H1 (cell line): ENCODE measurements at regions not wholly inside any gene's neighbourhood (a gene's known extent, or its start where the extent isn't known, plus 50 kb on each side); places are given as distances from the start of the nearest gene placed in this dataset.

Source experiments
- CTCF ChIA-PET: fragments of 300-600 bp; sonication (Branson Sonifier 250); formaldehyde crosslinking; loops from one replicate; lab custom pipeline; 2021; ENCODE audit not compliant: partially characterized antibody; lab: Charles Lee
- POLR2A ChIA-PET: fragments of 300-600 bp; sonication (Branson Sonifier 250); formaldehyde crosslinking; loops from one replicate; lab custom pipeline; 2021; ENCODE audit warnings: inconsistent platforms; ENCODE audit not compliant: partially characterized antibody; lab: Charles Lee
- DNase-seq, 2 experiments: peaks; one replicate each; pipeline versions ENCODE4 v3.0.0 to v3.0.0-alpha.2; 2010 to 2022; ENCODE audit warnings: low spot score in 2 of 2, low read depth in 1 of 2, mixed read lengths in 1 of 2
- FAIRE-seq: peaks from 2 replicates; lab custom pipeline; 2011; peaks lifted over from hg19 to GRCh38; lab: Jason Lieb, UNC
- H2AFZ ChIP-seq: 2 replicates; pipeline ENCODE4 v1.8.1; 2012; ENCODE audit warnings: low read length, inconsistent platforms
- H2AK5ac ChIP-seq: 2 replicates; pipeline ENCODE4 v1.6.1; 2013; ENCODE audit warnings: low read depth, low read length
- H2BK120ac ChIP-seq: replicated peaks from 2 replicates; pipeline ENCODE3; 2013; ENCODE audit warnings: low read depth, low read length, inconsistent platforms
- H2BK12ac ChIP-seq: 2 replicates; pipeline ENCODE4 v1.6.1; 2013; ENCODE audit warnings: low read depth, low read length
- H2BK15ac ChIP-seq: 2 replicates; pipeline ENCODE4 v1.6.1; 2013; ENCODE audit warnings: low read length
- H2BK20ac ChIP-seq: 2 replicates; pipeline ENCODE4 v1.6.1; 2013; ENCODE audit warnings: low read length
- H2BK5ac ChIP-seq: 2 replicates; pipeline ENCODE4 v1.6.1; 2013; ENCODE audit warnings: low read depth, low read length
- H3K14ac ChIP-seq: 2 replicates; pipeline ENCODE4 v1.6.1; 2013; ENCODE audit warnings: inconsistent platforms; ENCODE audit not compliant: insufficient read length
- H3K18ac ChIP-seq: 2 replicates; pipeline ENCODE4 v1.6.1; 2013; ENCODE audit warnings: low read length; ENCODE audit errors: extremely low read depth
- H3K23ac ChIP-seq: 2 replicates; pipeline ENCODE4 v1.6.1; 2013; ENCODE audit warnings: inconsistent platforms; ENCODE audit not compliant: insufficient read length
- H3K23me2 ChIP-seq: 2 replicates; pipeline ENCODE4 v1.6.1; 2013; ENCODE audit warnings: low read depth, low read length
- H3K27ac ChIP-seq: 2 replicates; pipeline ENCODE4 v1.6.1; 2011; ENCODE audit warnings: low read depth, low read length, inconsistent platforms
- H3K27me3 ChIP-seq, 4 experiments: replicated peaks in 1 of 4; 1 replicate in 1 of 4; 2 replicates in 3 of 4; pipeline versions ENCODE4 v1.6.1 to v1.8.1; 2011 to 2013; ENCODE audit warnings: low read length in 3 of 4, mild to moderate bottlenecking in 3 of 4, inconsistent platforms in 2 of 4, mixed read lengths in 2 of 4, moderate library complexity in 1 of 4; ENCODE audit not compliant: control insufficient read depth in 3 of 4, insufficient read depth in 3 of 4; ENCODE audit errors: extremely low read depth in 1 of 4
- H3K36me3 ChIP-seq, 4 experiments: 2 replicates each; pipeline versions ENCODE4 v1.6.1 to v1.8.1; 2011 to 2013; ENCODE audit warnings: mild to moderate bottlenecking in 4 of 4, low read length in 3 of 4, moderate library complexity in 2 of 4, control low read depth in 1 of 4, inconsistent platforms in 1 of 4; ENCODE audit not compliant: insufficient read depth in 4 of 4, control insufficient read depth in 2 of 4
- H3K4ac ChIP-seq: replicated peaks from 2 replicates; pipeline ENCODE3; 2013; ENCODE audit warnings: low read length, low read depth, mixed read lengths, inconsistent platforms; ENCODE audit not compliant: insufficient read length
- H3K4me1 ChIP-seq, 4 experiments: replicated peaks in 1 of 4; 1 replicate in 1 of 4; 2 replicates in 3 of 4; pipeline versions ENCODE4 v1.6.1 to v1.8.1; 2011 to 2013; ENCODE audit warnings: low read length in 3 of 4, inconsistent platforms in 2 of 4, mixed read lengths in 1 of 4; ENCODE audit not compliant: insufficient read depth in 4 of 4, control insufficient read depth in 3 of 4
- H3K4me2 ChIP-seq, 2 experiments: 2 replicates each; pipeline versions ENCODE4 v1.6.1 to v1.8.1; 2011 to 2013; ENCODE audit warnings: low read depth in 2 of 2, low read length in 2 of 2, control low read depth in 1 of 2, inconsistent platforms in 1 of 2, mild to moderate bottlenecking in 1 of 2; ENCODE audit not compliant: insufficient read depth in 1 of 2
- H3K4me3 ChIP-seq, 4 experiments: fragments of 200-600, 300-600 bp in 1 of 4; sonication (generic), shearing (Covaris generic), sonication (Bioruptor Twin) in 1 of 4; 2 replicates each; pipeline versions ENCODE4 v1.5.1 to v1.8.1; 2011 to 2016; ENCODE audit warnings: low read length in 4 of 4, low read depth in 3 of 4, control low read depth in 2 of 4, inconsistent platforms in 2 of 4, mild to moderate bottlenecking in 2 of 4, mixed read lengths in 1 of 4, moderate library complexity in 1 of 4; ENCODE audit not compliant: insufficient read depth in 2 of 4; ENCODE audit errors: extremely low read depth in 1 of 4
- H3K56ac ChIP-seq: replicated peaks from 2 replicates; pipeline ENCODE3; 2013; ENCODE audit warnings: low read depth, mild to moderate bottlenecking, mixed read lengths, low read length, inconsistent platforms; ENCODE audit not compliant: insufficient read length
- H3K79me1 ChIP-seq: 2 replicates; pipeline ENCODE4 v1.6.1; 2013; ENCODE audit warnings: low read depth, low read length, control low read depth
- H3K79me2 ChIP-seq, 2 experiments: 2 replicates each; pipeline versions ENCODE4 v1.6.1 to v1.8.1; 2012 to 2013; ENCODE audit warnings: low read length in 2 of 2, mild to moderate bottlenecking in 2 of 2, inconsistent platforms in 1 of 2; ENCODE audit not compliant: insufficient read depth in 2 of 2, control insufficient read depth in 1 of 2
- H3K9ac ChIP-seq, 4 experiments: replicated peaks in 1 of 4; 1 replicate in 1 of 4; 2 replicates in 3 of 4; pipeline versions ENCODE4 v1.6.1 to v1.8.1; 2011 to 2013; ENCODE audit warnings: low read depth in 3 of 4, low read length in 3 of 4, control low read depth in 2 of 4, mild to moderate bottlenecking in 2 of 4, moderate library complexity in 2 of 4, inconsistent platforms in 1 of 4; ENCODE audit errors: extremely low read depth in 1 of 4
- H3K9me3 ChIP-seq, 2 experiments: 2 replicates each; pipeline versions ENCODE4 v1.6.1 to v1.8.1; 2012 to 2013; ENCODE audit warnings: mild to moderate bottlenecking in 2 of 2, moderate library complexity in 2 of 2, control low read depth in 1 of 2, inconsistent platforms in 1 of 2, low read depth in 1 of 2, low read length in 1 of 2, mixed read lengths in 1 of 2; ENCODE audit not compliant: insufficient read depth in 2 of 2
- H4K20me1 ChIP-seq, 2 experiments: replicated peaks in 1 of 2; 2 replicates each; pipeline versions ENCODE3 to v1.8.1; 2011 to 2013; ENCODE audit warnings: inconsistent platforms in 2 of 2, low read length in 2 of 2, mild to moderate bottlenecking in 1 of 2; ENCODE audit not compliant: insufficient read depth in 2 of 2, control insufficient read depth in 1 of 2
- H4K5ac ChIP-seq: 2 replicates; pipeline ENCODE4 v1.6.1; 2013; ENCODE audit warnings: low read length, low read depth, mixed read lengths, inconsistent platforms; ENCODE audit not compliant: insufficient read length
- H4K8ac ChIP-seq: 2 replicates; pipeline ENCODE4 v1.8.0; 2013; ENCODE audit warnings: mild to moderate bottlenecking, moderate library complexity, low read length, inconsistent platforms; ENCODE audit not compliant: insufficient read depth; ENCODE audit errors: extremely low read depth
- H4K91ac ChIP-seq: replicated peaks from 2 replicates; pipeline ENCODE3; 2013; ENCODE audit warnings: low read length, mixed read lengths, inconsistent platforms; ENCODE audit not compliant: insufficient read length
- ATF3 ChIP-seq: IDR thresholded peaks from 2 replicates; pipeline ENCODE4 v1.6.1; 2011; ENCODE audit warnings: low read depth, mild to moderate bottlenecking, low read length; ENCODE audit not compliant: insufficient read depth
- BCL11A ChIP-seq, 2 experiments: IDR thresholded peaks; one replicate each; pipeline ENCODE4 v1.6.1; 2011; ENCODE audit warnings: low read depth in 2 of 2, low read length in 2 of 2, mild to moderate bottlenecking in 2 of 2
- CEBPB ChIP-seq: IDR thresholded peaks from 2 replicates; pipeline ENCODE4 v1.6.1; 2012; ENCODE audit warnings: low read depth, low read length
- EP300 ChIP-seq, 2 experiments: IDR thresholded peaks; 1 replicate in 1 of 2; 2 replicates in 1 of 2; pipeline ENCODE4 v1.6.1; 2011 to 2012; ENCODE audit warnings: low read depth in 2 of 2, low read length in 2 of 2, mild to moderate bottlenecking in 2 of 2, borderline replicate concordance in 1 of 2, inconsistent platforms in 1 of 2, moderate library complexity in 1 of 2
- GTF2F1 ChIP-seq: IDR thresholded peaks from 2 replicates; pipeline ENCODE4 v1.6.1; 2012; ENCODE audit warnings: low read depth, low read length, improper control_type of control experiment, borderline replicate concordance
- HDAC6 ChIP-seq: IDR thresholded peaks from one replicate; pipeline ENCODE4 v1.7.1; 2012; ENCODE audit warnings: low read depth, mild to moderate bottlenecking, inconsistent platforms, low read length, moderate library complexity
- KDM4A ChIP-seq: IDR thresholded peaks from one replicate; pipeline ENCODE4 v1.7.1; 2012; ENCODE audit warnings: low read depth, mild to moderate bottlenecking, moderate library complexity, low read length, inconsistent platforms; ENCODE audit not compliant: severe bottlenecking
- KDM5A ChIP-seq: fragments of 200-600 bp; IDR thresholded peaks from 2 replicates; pipeline ENCODE4 v1.7.1; 2012; ENCODE audit warnings: mild to moderate bottlenecking, low read length, inconsistent platforms, mixed read lengths
- MAFK ChIP-seq: IDR thresholded peaks from 2 replicates; pipeline ENCODE4 v1.6.1; 2012; ENCODE audit warnings: low read depth, mild to moderate bottlenecking, improper control_type of control experiment, low read length
- RBBP5 ChIP-seq: IDR thresholded peaks from 2 replicates; pipeline ENCODE4 v1.7.1; 2012; ENCODE audit warnings: low read depth, mild to moderate bottlenecking, inconsistent platforms, low read length, moderate library complexity, borderline replicate concordance
- SAP30 ChIP-seq: fragments of 300-600 bp; sonication (generic); IDR thresholded peaks from 2 replicates; pipeline ENCODE4 v1.7.1; 2012; ENCODE audit warnings: low read length, moderate library complexity, mild to moderate bottlenecking, inconsistent platforms; ENCODE audit not compliant: insufficient read depth, insufficient replicate concordance
- TAF1 ChIP-seq: IDR thresholded peaks from 2 replicates; pipeline ENCODE4 v1.6.1; 2011; ENCODE audit warnings: mild to moderate bottlenecking, low read depth, low read length
- TAF7 ChIP-seq: optimal IDR thresholded peaks from 2 replicates; pipeline ENCODE3; 2011; ENCODE audit warnings: low read depth, mild to moderate bottlenecking, inconsistent platforms, low read length, moderate library complexity, borderline replicate concordance
- WGBS, 2 experiments: shearing (Covaris generic) in 1 of 2; methylation state at CpG; one replicate each; pipeline versions ENCODE4 v1.1.6 to v1.1.7; 2013 to 2015; ENCODE audit warnings: low lambda C conversion rate in 2 of 2, mixed read lengths in 2 of 2, inconsistent platforms in 1 of 2, low coverage in 1 of 2, missing lambda C conversion rate in 1 of 2; ENCODE audit not compliant: insufficient replicate concordance in 2 of 2, insufficient coverage in 1 of 2, insufficient read length in 1 of 2; ENCODE audit errors: extremely low coverage in 1 of 2, missing lambda C conversion rate in 1 of 2; 5-methylcytosine and 5-hydroxymethylcytosine counted together

DNA sequence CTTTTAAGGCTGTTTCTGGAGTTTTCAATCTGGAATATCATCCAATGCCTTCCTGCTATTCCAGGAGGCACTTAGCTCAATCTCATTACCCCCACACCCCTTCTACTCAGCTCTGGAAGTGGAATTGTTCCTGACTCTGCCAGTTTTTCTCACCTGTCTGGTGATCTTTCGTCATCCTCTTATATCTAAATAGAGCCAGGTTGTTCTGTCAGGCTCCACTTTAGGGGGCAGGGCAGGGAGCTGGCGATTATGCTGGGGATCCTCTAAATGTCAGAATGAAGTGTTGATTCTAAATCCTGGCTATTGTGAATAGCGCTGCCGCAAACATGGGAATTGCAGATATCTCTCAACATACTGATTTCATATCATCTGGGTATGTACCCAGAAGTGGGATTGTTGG lies 63.6 kb upstream of the ETV3 start:
- H3K79me1 ChIP-seq: no peaks in the 10 kb centered on the region
- H4K5ac ChIP-seq: no peak overlapping the region
- no peak overlapping the region for H2AFZ ChIP-seq
- no peaks in the 10 kb centered on the region for H3K23me2 ChIP-seq
- POLR2A ChIA-PET: no interaction called here
- no peak overlapping the region for H2BK15ac ChIP-seq
- no peak overlapping the region for H3K23ac ChIP-seq
- CTCF ChIA-PET: interaction anchor here (0.8 to 1.5 kb wide), 5 partner anchors 30 to 320 kb away, joined by 3 to 6 read pairs (median 3); no protein-coding TSS in a partner anchor
- no peak overlapping the region for H2BK12ac ChIP-seq
- no peak overlapping the region for H2AK5ac ChIP-seq
- no peaks in the 10 kb centered on the region for H3K79me2 ChIP-seq
- DNase-seq: no peak
- H2BK120ac ChIP-seq: no peak overlapping the region
- H3K36me3 ChIP-seq: no peaks in the 10 kb centered on the region
- no peak overlapping the region for H3K18ac ChIP-seq
- no peaks in the 10 kb centered on the region for H3K9me3 ChIP-seq
- H3K9ac ChIP-seq: no peak overlapping the region
- no peak for FAIRE-seq
- H3K4me2 ChIP-seq: no peak overlapping the region
- no peak overlapping the region for H3K27ac ChIP-seq
- no peak overlapping the region for H3K4ac ChIP-seq
- no peak overlapping the region for H3K56ac ChIP-seq
- 93% methylated on average over 4 of the region's 4 CpGs; no CpG with 5 or more reads in 1 of the 2 experiments for WGBS, 2 experiments
- H3K14ac ChIP-seq: no peak overlapping the region
- no peak overlapping the region for H3K4me3 ChIP-seq
- no peak overlapping the region for H4K8ac ChIP-seq
- no peak overlapping the region for H2BK5ac ChIP-seq
- H3K4me1 ChIP-seq: no peaks in the 10 kb centered on the region; a peak in 1 of 7 replicates
- H2BK20ac ChIP-seq: no peak overlapping the region
- no peak overlapping the region for H4K91ac ChIP-seq
- H3K27me3 ChIP-seq: 0 out of 7 replicates have a peak, but pooled peaks cover 0 to 3% (median 0%) of the 10 kb centered on the region in 4 experiments
- no peaks in the 10 kb centered on the region for H4K20me1 ChIP-seq
- TF ChIP-seq MAFK (no peak), CEBPB (no peak), HDAC6 (no peak), GTF2F1 (no peak), TAF7 (no peak), KDM4A (no peak), SAP30 (no peak), RBBP5 (no peak), TAF1 (no peak), EP300 (IDR thresholded peaks at IDR 0.05; ENCODE audit: borderline replicate concordance in 1 of 2, low read depth in 2 of 2, low read length in 2 of 2) (no peak), KDM5A (no peak), ATF3 (no peak), BCL11A (IDR thresholded peaks at IDR 0.05; ENCODE audit: low read depth in 2 of 2, low read length in 2 of 2) (no peak)
